ENCODE measurements at regions not wholly inside any gene's neighbourhood (a gene's known extent, or its start where the extent isn't known, plus 50 kb on each side); places are given as distances from the start of the nearest gene placed in this dataset.

GRCh38 chr1:242797856-242798255 lies 273.4 kb upstream of the PLD5 start:
- no peak overlapping the region for H3K4me3 ChIP-seq
- intact Hi-C loops (cut with DNase I): no loop called here
- no peak overlapping the region for H3K27ac ChIP-seq
- DNase-seq (no peak), ATAC-seq (no peak)
- H3K4me1 ChIP-seq: no peaks in the 10 kb centered on the region
- no peaks in the 10 kb centered on the region for H3K27me3 ChIP-seq (ENCODE audit: insufficient read depth in 3 of 3, low read length in 2 of 3)
- no peaks in the 10 kb centered on the region for H3K36me3 ChIP-seq (ENCODE audit: insufficient read depth in 1 of 2, low read depth in 1 of 2)
- no peak for TF ChIP-seq CTCF (IDR thresholded peaks at IDR 0.05)
- no peaks in the 10 kb centered on the region for H3K9me3 ChIP-seq

- Histone ChIP-seq H3K36me3 (ENCODE audit: insufficient read depth in 1 of 2, low read depth in 1 of 2) (no peaks in the 10 kb centered on the region), H3K9me3 (no peaks in the 10 kb centered on the region), H3K27ac (no peak overlapping the region), H3K4me1 (no peaks in the 10 kb centered on the region), H3K4me3 (no peak overlapping the region), H3K27me3 (ENCODE audit: insufficient read depth in 3 of 3, low read length in 2 of 3) (no peaks in the 10 kb centered on the region)
- intact Hi-C loops (cut with DNase I): no loop called here
- no peak for ATAC-seq
- WGBS, 3 donors: 28 to 36% (median 33%) methylated on average over 2 of the region's 2 CpGs
- no peak for TF ChIP-seq CTCF (IDR thresholded peaks at IDR 0.05)
- no peak for DNase-seq
Observed at GRCh38 chr1:242788771-242789170, 264.3 kb upstream of the PLD5 start.

- Histone ChIP-seq H3K27ac (no peak overlapping the region), H3K4me1 (no peaks in the 10 kb centered on the region), H3K27me3 (ENCODE audit: insufficient read depth in 3 of 3, low read length in 2 of 3) (no peaks in the 10 kb centered on the region), H3K36me3 (ENCODE audit: insufficient read depth in 1 of 2, low read depth in 1 of 2) (no peaks in the 10 kb centered on the region), H3K4me3 (no peak overlapping the region), H3K9me3 (no peaks in the 10 kb centered on the region)
- ATAC-seq: no peak
- intact Hi-C loops (cut with DNase I): no loop called here
- no peak for TF ChIP-seq CTCF (IDR thresholded peaks at IDR 0.05)
- DNase-seq: no peak
- 77 to 86% (median 78%) methylated on average over 2 of the region's 2 CpGs for WGBS, 3 donors
Observed at GRCh38 chr1:242787968-242788367, 263.5 kb upstream of the PLD5 start.

- Histone ChIP-seq H3K36me3 (ENCODE audit: insufficient read depth in 1 of 2, low read depth in 1 of 2) (no peaks in the 10 kb centered on the region), H3K4me3 (no peak overlapping the region), H3K27ac (no peak overlapping the region), H3K4me1 (no peaks in the 10 kb centered on the region), H3K9me3 (no peaks in the 10 kb centered on the region), H3K27me3 (ENCODE audit: insufficient read depth in 3 of 3, low read length in 2 of 3) (no peaks in the 10 kb centered on the region)
- ATAC-seq (no peak), DNase-seq (no peak)
- intact Hi-C loops (cut with DNase I): no loop called here
- no peak for TF ChIP-seq CTCF (IDR thresholded peaks at IDR 0.05)
- WGBS, 3 donors: 13 to 26% (median 21%) methylated on average over 7 of the region's 7 CpGs
Observed at GRCh38 chr1:242784807-242785206, 260.3 kb upstream of the PLD5 start.

GRCh38 chr1:242784084-242784483 lies 259.6 kb upstream of the PLD5 start:
- no peak overlapping the region for H3K4me3 ChIP-seq
- H3K27ac ChIP-seq: no peak overlapping the region
- ATAC-seq (no peak), DNase-seq (no peak)
- H3K27me3 ChIP-seq (ENCODE audit: insufficient read depth in 3 of 3, low read length in 2 of 3): no peaks in the 10 kb centered on the region
- H3K9me3 ChIP-seq: no peaks in the 10 kb centered on the region
- intact Hi-C loops (cut with DNase I): no loop called here
- H3K4me1 ChIP-seq: no peaks in the 10 kb centered on the region
- no peak for TF ChIP-seq CTCF (IDR thresholded peaks at IDR 0.05)
- no peaks in the 10 kb centered on the region for H3K36me3 ChIP-seq (ENCODE audit: insufficient read depth in 1 of 2, low read depth in 1 of 2)
- 15 to 25% (median 17%) methylated on average over 4 of the region's 4 CpGs for WGBS, 3 donors
